ENCODE measurements at regions not wholly inside any gene's neighbourhood (a gene's known extent, or its start where the extent isn't known, plus 50 kb on each side); places are given as distances from the start of the nearest gene placed in this dataset.

DNA sequence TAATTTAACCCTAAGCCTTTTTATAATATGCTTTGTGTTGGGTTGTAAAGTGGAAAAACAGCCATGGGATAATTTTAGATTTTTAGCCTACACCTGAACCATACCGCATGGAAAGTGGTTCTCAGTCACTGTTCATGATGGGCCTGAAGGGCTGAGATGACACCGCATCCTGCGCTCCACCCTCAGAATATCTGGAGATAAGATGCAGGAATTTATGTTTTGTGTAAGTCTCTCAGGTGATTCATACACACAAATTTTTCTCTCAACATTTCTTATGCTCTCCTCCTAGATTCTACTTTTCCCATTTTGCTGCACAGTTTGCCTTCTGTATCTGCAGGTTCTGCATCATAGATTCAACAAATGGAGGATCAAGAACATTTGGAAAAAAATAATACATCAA lies 191.3 kb upstream of the PHACTR1 start:
- H3K9ac ChIP-seq: no peak overlapping the region
- no peak overlapping the region for H3K4me2 ChIP-seq
- no peaks in the 10 kb centered on the region for H4K20me1 ChIP-seq
- TF ChIP-seq Cebpa-rat (IDR thresholded peaks at IDR 0.05): no peak
- H3K4me1 ChIP-seq: no peaks in the 10 kb centered on the region
- no peaks in the 10 kb centered on the region for H3K36me3 ChIP-seq
- H3K27me3 ChIP-seq: no peaks in the 10 kb centered on the region
- H3K9me3 ChIP-seq: no peaks in the 10 kb centered on the region
- no peak overlapping the region for H3K27ac ChIP-seq
- H3K4me3 ChIP-seq: no peak overlapping the region

DNA sequence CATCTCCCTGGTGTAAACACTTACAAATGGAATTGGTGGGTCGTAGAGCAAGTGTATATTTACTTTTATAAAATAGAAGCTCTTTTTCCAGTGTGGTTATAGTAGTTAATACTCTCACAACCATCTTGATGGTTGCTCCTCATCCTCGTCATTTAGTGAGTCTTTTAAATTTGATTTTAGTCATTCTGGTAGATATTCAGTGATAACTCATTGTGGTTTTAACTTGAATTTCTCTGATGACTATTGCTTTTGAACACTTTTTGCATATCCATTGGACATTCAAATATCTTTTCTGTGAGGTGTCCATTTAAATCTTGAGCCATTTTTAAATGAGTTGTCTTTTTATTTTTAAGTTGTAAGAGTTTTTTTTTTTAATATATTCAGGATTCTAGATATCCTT lies 189.2 kb upstream of the PHACTR1 start:
- no peak overlapping the region for H3K4me3 ChIP-seq
- H3K36me3 ChIP-seq: no peaks in the 10 kb centered on the region
- H4K20me1 ChIP-seq: no peaks in the 10 kb centered on the region
- H3K4me2 ChIP-seq: no peak overlapping the region
- H3K4me1 ChIP-seq: no peaks in the 10 kb centered on the region
- TF ChIP-seq Cebpa-rat (IDR thresholded peaks at IDR 0.05): no peak
- H3K9me3 ChIP-seq: no peaks in the 10 kb centered on the region
- H3K9ac ChIP-seq: no peak overlapping the region
- H3K27me3 ChIP-seq: no peaks in the 10 kb centered on the region
- no peak overlapping the region for H3K27ac ChIP-seq

DNA sequence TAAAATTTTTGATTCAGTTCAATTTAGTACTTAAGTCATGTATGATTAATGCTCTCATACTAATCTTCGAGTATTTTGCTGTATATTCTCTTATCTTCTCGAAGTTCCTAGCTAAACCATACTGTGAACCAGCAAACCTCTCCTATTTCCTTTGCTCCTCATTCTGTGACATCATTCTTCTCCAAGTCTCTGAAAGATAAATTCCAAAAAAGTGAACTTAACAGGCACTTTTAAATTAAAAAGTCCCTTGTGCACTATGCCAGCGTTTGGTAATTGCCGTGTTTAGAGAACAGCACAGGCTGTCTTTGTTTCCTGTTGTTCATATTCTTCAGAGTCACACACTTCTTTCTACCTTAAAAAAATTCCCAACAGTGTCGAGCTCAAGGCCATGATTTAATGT lies 188.4 kb upstream of the PHACTR1 start:
- Histone ChIP-seq H3K9ac (no peak overlapping the region), H3K4me1 (no peaks in the 10 kb centered on the region), H3K36me3 (no peaks in the 10 kb centered on the region), H3K9me3 (no peaks in the 10 kb centered on the region), H3K4me2 (no peak overlapping the region), H3K27ac (no peak overlapping the region), H3K4me3 (no peak overlapping the region), H3K27me3 (no peaks in the 10 kb centered on the region), H4K20me1 (no peaks in the 10 kb centered on the region)
- TF ChIP-seq Cebpa-rat (IDR thresholded peaks at IDR 0.05): no peak

DNA sequence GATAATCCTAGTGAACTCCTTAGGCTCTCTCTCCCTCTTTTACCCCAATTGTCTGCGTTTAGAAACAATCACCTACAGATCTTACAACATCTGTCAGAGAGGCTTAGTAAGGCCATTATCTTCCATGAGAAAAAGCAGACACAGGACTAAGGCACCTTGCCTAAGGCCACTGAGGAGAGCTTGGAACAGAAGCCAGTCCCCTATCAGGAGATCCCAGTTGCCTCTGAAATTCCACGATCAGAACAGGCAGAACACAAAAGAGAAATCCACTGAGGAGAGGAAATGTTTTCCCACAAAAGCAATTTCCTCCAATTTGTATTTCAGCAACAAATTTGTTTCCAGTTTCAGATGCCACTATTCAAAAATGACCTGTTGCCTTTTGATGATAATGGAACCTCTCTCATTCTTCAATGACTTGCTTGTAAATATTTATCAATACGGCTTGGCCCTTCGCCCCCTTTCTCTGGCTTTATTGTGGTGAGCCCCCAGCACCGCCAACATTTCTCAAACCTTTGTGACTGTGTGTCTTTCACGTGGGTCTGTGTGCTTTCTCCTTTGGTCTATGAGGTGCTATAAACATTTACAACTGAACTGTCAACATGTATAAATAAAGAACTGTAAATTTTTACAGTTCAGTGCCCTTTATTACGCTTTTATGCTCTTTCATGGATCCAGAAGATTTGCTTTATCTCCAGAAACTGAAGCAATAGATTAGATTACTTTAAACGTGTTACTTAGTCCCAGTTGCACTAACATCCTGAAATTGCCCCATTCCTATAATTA lies 187.8 kb upstream of the PHACTR1 start:
- Histone ChIP-seq H3K27me3 (no peaks in the 10 kb centered on the region), H4K20me1 (no peaks in the 10 kb centered on the region), H3K4me2 (no peak overlapping the region), H3K4me3 (no peak overlapping the region), H3K27ac (no peak overlapping the region), H3K4me1 (no peaks in the 10 kb centered on the region), H3K9ac (no peak overlapping the region), H3K36me3 (no peaks in the 10 kb centered on the region), H3K9me3 (no peaks in the 10 kb centered on the region)
- no peak for TF ChIP-seq Cebpa-rat (IDR thresholded peaks at IDR 0.05)

DNA sequence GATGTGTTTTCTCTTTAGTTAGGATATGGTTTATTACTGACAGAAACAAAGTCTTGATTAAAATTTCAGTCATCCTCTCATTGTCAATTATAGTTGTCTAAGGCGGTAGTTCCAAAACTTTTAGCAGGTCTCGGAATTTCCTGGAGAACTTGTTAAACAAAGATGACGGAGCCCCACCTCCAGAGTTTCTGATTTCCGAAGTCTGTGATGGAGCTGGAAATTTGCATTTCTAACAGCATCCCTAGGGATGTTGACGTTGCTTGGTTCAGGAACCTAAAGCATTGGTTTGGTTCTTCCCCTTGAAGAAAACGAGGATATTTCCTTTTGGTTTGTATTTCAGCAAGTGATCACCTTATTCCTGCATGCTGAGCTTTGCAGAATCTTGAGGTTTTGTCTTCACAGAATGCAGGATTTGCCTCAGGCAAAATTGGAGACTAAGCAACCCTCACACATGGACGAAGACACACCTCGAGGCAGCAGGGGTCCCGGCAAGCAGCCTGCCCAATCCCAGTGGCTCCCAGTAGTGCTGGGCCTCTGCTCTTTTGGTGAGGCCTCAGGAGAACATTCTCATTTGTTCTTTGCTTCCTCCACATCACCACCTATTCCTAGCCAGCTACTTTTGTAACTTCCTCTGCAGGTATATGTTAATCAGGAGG lies 187.1 kb upstream of the PHACTR1 start:
- Histone ChIP-seq H3K4me3 (no peak overlapping the region), H3K9me3 (no peaks in the 10 kb centered on the region), H3K4me1 (no peaks in the 10 kb centered on the region), H3K9ac (no peak overlapping the region), H3K36me3 (no peaks in the 10 kb centered on the region), H3K4me2 (no peak overlapping the region), H3K27me3 (no peaks in the 10 kb centered on the region), H3K27ac (no peak overlapping the region), H4K20me1 (no peaks in the 10 kb centered on the region)
- TF ChIP-seq Cebpa-rat (IDR thresholded peaks at IDR 0.05): no peak

DNA sequence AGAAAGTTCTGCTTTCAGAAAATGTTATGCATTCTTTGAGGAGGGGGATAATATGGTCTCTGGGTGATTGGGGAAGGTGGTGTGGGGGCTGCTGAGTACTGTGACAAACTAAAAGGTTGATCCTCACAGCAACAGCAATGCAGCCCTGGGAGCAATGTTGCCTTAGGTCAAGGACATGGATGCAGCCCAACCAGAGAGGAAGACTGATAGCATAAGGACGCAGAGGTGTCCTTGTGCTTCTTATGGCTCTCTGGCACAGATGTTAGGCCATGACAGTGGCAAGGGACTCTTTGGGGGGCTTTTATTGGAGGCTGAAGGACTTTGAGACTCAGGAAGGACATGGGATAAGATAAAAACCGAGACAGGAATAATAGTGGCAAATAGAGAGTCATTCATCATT lies 186.2 kb upstream of the PHACTR1 start:
- no peak for TF ChIP-seq Cebpa-rat (IDR thresholded peaks at IDR 0.05)
- Histone ChIP-seq H3K4me2 (no peak overlapping the region), H3K4me1 (no peaks in the 10 kb centered on the region), H3K36me3 (no peaks in the 10 kb centered on the region), H4K20me1 (no peaks in the 10 kb centered on the region), H3K9ac (no peak overlapping the region), H3K9me3 (no peaks in the 10 kb centered on the region), H3K27me3 (no peaks in the 10 kb centered on the region), H3K4me3 (no peak overlapping the region), H3K27ac (no peak overlapping the region)

DNA sequence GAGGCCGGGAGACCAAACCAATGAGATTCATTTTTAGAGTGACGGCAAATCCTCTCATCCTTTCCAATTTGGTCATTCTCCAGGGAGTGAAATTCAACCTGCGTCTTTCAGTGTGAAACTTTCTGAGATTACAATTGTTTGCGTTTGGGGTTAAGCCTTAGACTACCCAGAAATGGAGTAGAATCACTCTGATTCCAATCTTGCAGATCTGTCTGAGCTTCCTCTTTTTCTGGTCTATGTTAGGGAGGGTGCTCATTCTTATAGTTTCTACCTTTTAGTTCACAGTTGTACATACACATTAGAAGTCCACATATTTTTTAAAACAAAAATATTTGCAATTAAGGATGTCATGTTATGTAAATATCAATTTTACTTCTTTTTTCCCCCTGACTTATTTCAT lies 183.0 kb upstream of the PHACTR1 start:
- Histone ChIP-seq H3K27me3 (no peaks in the 10 kb centered on the region), H3K9me3 (no peaks in the 10 kb centered on the region), H3K27ac (no peak overlapping the region), H3K4me1 (no peaks in the 10 kb centered on the region), H3K4me2 (no peak overlapping the region), H3K36me3 (no peaks in the 10 kb centered on the region), H3K9ac (no peak overlapping the region), H4K20me1 (no peaks in the 10 kb centered on the region), H3K4me3 (no peak overlapping the region)
- TF ChIP-seq Cebpa-rat (IDR thresholded peaks at IDR 0.05): no peak

DNA sequence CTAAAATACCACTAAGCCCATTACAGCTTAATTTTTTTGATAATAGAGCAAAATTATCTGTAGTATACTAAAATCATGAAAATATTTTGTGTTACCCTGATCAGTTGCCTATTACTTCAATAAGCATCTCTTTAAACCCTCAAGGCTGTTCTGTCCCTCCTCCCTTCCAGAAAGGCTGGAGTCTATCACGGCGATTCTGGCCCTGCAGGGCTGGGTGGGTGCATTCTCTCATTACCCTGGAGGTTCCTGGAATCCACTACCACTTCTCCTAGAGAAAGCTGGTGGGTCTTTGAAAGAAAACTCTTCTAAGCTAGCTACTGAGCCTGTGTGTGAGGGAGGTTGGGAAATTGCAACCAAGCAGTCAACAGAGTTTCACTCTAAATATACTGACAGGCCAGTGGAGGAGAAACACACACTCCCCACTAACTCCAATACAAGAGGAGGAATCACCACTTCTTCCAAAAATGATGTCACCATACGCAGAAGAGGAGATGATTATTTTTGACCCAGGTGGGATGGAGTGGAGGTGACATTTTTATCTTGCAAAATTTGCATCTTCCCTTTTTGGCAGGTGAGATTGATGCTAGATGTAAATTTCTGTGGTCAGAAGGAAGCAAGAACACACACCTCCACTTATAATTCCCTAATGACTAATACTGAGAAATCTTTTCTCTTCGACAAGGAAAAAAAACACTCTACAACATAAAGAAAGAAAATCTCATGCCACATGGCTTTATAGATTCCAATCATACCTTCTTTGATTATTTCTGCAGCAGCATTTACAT lies 182.3 kb upstream of the PHACTR1 start:
- Histone ChIP-seq H3K4me3 (no peak overlapping the region), H3K36me3 (no peaks in the 10 kb centered on the region), H3K27me3 (no peaks in the 10 kb centered on the region), H3K27ac (no peak overlapping the region), H4K20me1 (no peaks in the 10 kb centered on the region), H3K4me1 (no peaks in the 10 kb centered on the region), H3K9ac (no peak overlapping the region), H3K4me2 (no peak overlapping the region), H3K9me3 (no peaks in the 10 kb centered on the region)
- no peak for TF ChIP-seq Cebpa-rat (IDR thresholded peaks at IDR 0.05)

DNA sequence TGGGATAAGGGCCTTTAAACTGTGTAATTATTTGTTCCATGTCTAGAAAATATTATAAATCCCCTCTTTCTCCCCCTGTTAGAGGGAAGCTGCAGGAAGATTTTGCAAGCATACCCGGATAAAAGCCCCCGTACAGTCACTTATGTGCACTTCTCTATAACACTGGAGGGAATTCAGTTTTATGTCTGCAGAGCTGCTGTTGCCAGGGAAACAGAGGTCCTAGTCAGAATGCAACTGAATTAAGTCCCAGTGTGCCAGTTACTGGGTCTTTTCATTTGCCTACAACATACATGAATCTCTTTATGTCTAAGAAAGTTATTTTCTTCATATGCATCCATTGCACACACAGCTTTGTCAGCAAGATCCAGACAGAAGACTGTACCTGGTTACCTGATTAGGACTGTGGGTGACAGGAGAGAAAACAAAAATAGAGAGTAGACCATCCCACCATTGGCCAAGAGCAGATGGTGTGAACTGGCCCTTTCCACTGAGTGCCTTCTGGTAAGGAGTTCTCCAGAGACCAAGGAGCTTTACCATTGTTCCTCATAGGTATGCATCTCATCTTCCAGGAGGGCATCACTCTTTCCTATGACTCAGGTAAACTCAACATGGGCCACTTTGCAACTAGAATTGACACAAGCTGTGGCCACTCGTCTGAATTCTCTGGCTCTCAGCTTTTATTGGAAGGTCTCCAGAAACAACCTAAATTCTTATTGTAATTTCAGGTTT lies 180.8 kb upstream of the PHACTR1 start:
- no peaks in the 10 kb centered on the region for H3K9me3 ChIP-seq
- no peaks in the 10 kb centered on the region for H4K20me1 ChIP-seq
- H3K36me3 ChIP-seq: no peaks in the 10 kb centered on the region
- no peak overlapping the region for H3K27ac ChIP-seq
- no peak overlapping the region for H3K9ac ChIP-seq
- no peaks in the 10 kb centered on the region for H3K4me1 ChIP-seq
- H3K4me3 ChIP-seq: no peak overlapping the region
- no peaks in the 10 kb centered on the region for H3K27me3 ChIP-seq
- H3K4me2 ChIP-seq: no peak overlapping the region
- no peak for TF ChIP-seq Cebpa-rat (IDR thresholded peaks at IDR 0.05)

All from BLaER1 (cell line).